ENCODE measurements at regions not wholly inside any gene's neighbourhood (a gene's known extent, or its start where the extent isn't known, plus 50 kb on each side); places are given as distances from the start of the nearest gene placed in this dataset.

GRCh38 chr9:99282406-99282805, 60.3 kb downstream of the SEC61B start:
- intact Hi-C loops (cut with DNase I; ENCODE audit: low total_unique reads) = no loop called here
- no peaks in the 10 kb centered on the region for H3K36me3 ChIP-seq

GRCh38 chr9:99285965-99286364, 63.9 kb downstream of the SEC61B start:
- Histone ChIP-seq H3K9me3 (no peaks in the 10 kb centered on the region), H3K27me3 (no peaks in the 10 kb centered on the region), H3K4me3 (no peak overlapping the region), H3K27ac (no peak overlapping the region), H3K36me3 (no peaks in the 10 kb centered on the region), H3K4me1 (no peaks in the 10 kb centered on the region)
- no peak for TF ChIP-seq CTCF (IDR thresholded peaks at IDR 0.05)
- intact Hi-C loops (cut with DNase I; ENCODE audit: low total_unique reads) = no loop called here
- DNase-seq = no peak

More at GRCh38 chr9:99282406-99282805, 60.3 kb downstream of the SEC61B start:
- DNase-seq = no peak
- no peak for TF ChIP-seq CTCF (IDR thresholded peaks at IDR 0.05)
- Histone ChIP-seq H3K4me3 (no peak overlapping the region), H3K4me1 (no peaks in the 10 kb centered on the region), H3K27ac (no peak overlapping the region), H3K27me3 (no peaks in the 10 kb centered on the region), H3K9me3 (no peaks in the 10 kb centered on the region)

- Histone ChIP-seq H3K4me3 (no peak overlapping the region), H3K27me3 (no peaks in the 10 kb centered on the region), H3K4me1 (no peaks in the 10 kb centered on the region), H3K9me3 (no peaks in the 10 kb centered on the region), H3K36me3 (no peaks in the 10 kb centered on the region), H3K27ac (no peak overlapping the region)
- no peak for DNase-seq
- intact Hi-C loops (cut with DNase I; ENCODE audit: low total_unique reads) = no loop called here
- TF ChIP-seq CTCF (IDR thresholded peaks at IDR 0.05) = no peak
These were observed 64.5 kb downstream of the SEC61B start for GRCh38 chr9:99286536-99286935.

- no peak for TF ChIP-seq CTCF (IDR thresholded peaks at IDR 0.05)
- Histone ChIP-seq H3K36me3 (no peaks in the 10 kb centered on the region), H3K4me1 (no peaks in the 10 kb centered on the region), H3K4me3 (no peak overlapping the region), H3K9me3 (no peaks in the 10 kb centered on the region), H3K27ac (no peak overlapping the region), H3K27me3 (no peaks in the 10 kb centered on the region)
- intact Hi-C loops (cut with DNase I; ENCODE audit: low total_unique reads) = no loop called here
- no peak for DNase-seq
These were observed 65.6 kb downstream of the SEC61B start for GRCh38 chr9:99287641-99288040.

GRCh38 chr9:99288830-99289229, 66.7 kb downstream of the SEC61B start:
- no peak for DNase-seq
- no peak for TF ChIP-seq CTCF (IDR thresholded peaks at IDR 0.05)
- intact Hi-C loops (cut with DNase I; ENCODE audit: low total_unique reads) = no loop called here

GRCh38 chr9:99294850-99295461, 72.9 kb downstream of the SEC61B start:
- no peaks in the 10 kb centered on the region for H3K36me3 ChIP-seq
- H3K4me1 ChIP-seq = peaks cover 0 to 8% (median 3%) of the 10 kb centered on the region in 4 donors
- TF ChIP-seq CTCF (IDR thresholded peaks at IDR 0.05) = no peak
- intact Hi-C loops (cut with DNase I; ENCODE audit: low total_unique reads) = no loop called here
- no peaks in the 10 kb centered on the region for H3K9me3 ChIP-seq
- DNase-seq = no peak
- no peaks in the 10 kb centered on the region for H3K27me3 ChIP-seq
- H3K4me3 ChIP-seq = no peak overlapping the region
- H3K27ac ChIP-seq = no peak overlapping the region

More at GRCh38 chr9:99288830-99289229, 66.7 kb downstream of the SEC61B start:
- Histone ChIP-seq H3K27me3 (no peaks in the 10 kb centered on the region), H3K4me3 (no peak overlapping the region), H3K9me3 (no peaks in the 10 kb centered on the region), H3K36me3 (no peaks in the 10 kb centered on the region), H3K27ac (no peak overlapping the region), H3K4me1 (no peaks in the 10 kb centered on the region)

Data from tibial artery (tissue), 4 donors.